Neuronal stem cell (in vitro differentiated cells): ENCODE measurements at regions not wholly inside any gene's neighbourhood (a gene's known extent, or its start where the extent isn't known, plus 50 kb on each side); places are given as distances from the start of the nearest gene placed in this dataset.

Source experiments
- DNase-seq: peaks from one replicate; pipeline ENCODE4 v3.0.0-alpha.2; 2013; ENCODE audit warnings: low spot score
- H2AFZ ChIP-seq: one replicate; pipeline ENCODE4 v1.6.1; 2013; ENCODE audit warnings: mild to moderate bottlenecking, low read length, inconsistent platforms
- H2AK5ac ChIP-seq: 2 replicates; pipeline ENCODE4 v1.6.1; 2013; ENCODE audit warnings: low read depth, mild to moderate bottlenecking, inconsistent platforms, low read length, moderate library complexity, mixed read lengths
- H2BK120ac ChIP-seq: 2 replicates; pipeline ENCODE4 v1.6.1; 2013; ENCODE audit warnings: low read depth, mild to moderate bottlenecking, inconsistent platforms, low read length, moderate library complexity, mixed read lengths
- H2BK12ac ChIP-seq: one replicate; pipeline ENCODE4 v1.6.1; 2013; ENCODE audit warnings: low read length, inconsistent platforms
- H2BK15ac ChIP-seq: 2 replicates; pipeline ENCODE4 v1.6.1; 2013; ENCODE audit warnings: mild to moderate bottlenecking, low read length, inconsistent platforms, mixed read lengths
- H2BK5ac ChIP-seq: one replicate; pipeline ENCODE4 v1.6.1; 2013; ENCODE audit warnings: inconsistent platforms, mild to moderate bottlenecking, low read length, moderate library complexity
- H3K14ac ChIP-seq: one replicate; pipeline ENCODE4 v1.6.1; 2013; ENCODE audit warnings: low read length, inconsistent platforms
- H3K18ac ChIP-seq: 2 replicates; pipeline ENCODE4 v1.6.1; 2013; ENCODE audit warnings: low read length, inconsistent platforms
- H3K23ac ChIP-seq: 2 replicates; pipeline ENCODE4 v1.6.1; 2013; ENCODE audit warnings: low read depth, mild to moderate bottlenecking, mixed read lengths, low read length, inconsistent platforms; ENCODE audit not compliant: poor library complexity
- H3K27ac ChIP-seq: replicated peaks from 3 replicates; pipeline ENCODE4 v1.5.1; 2013; ENCODE audit warnings: low read length, inconsistent platforms
- H3K27me3 ChIP-seq, 3 experiments: 2 replicates each; pipeline ENCODE4 v1.6.1; 2013; ENCODE audit warnings: low read length in 3 of 3, mild to moderate bottlenecking in 2 of 3, inconsistent platforms in 1 of 3, low read depth in 1 of 3, mixed read lengths in 1 of 3, moderate library complexity in 1 of 3; ENCODE audit not compliant: control insufficient read depth in 3 of 3, insufficient read depth in 3 of 3
- H3K36me3 ChIP-seq, 2 donors: replicated peaks in 1 of 2; 2 replicates each; pipeline ENCODE4 v1.6.1; 2013; ENCODE audit warnings: low read length in 2 of 2; ENCODE audit not compliant: control insufficient read depth in 2 of 2, insufficient read depth in 2 of 2
- H3K4ac ChIP-seq: 2 replicates; pipeline ENCODE4 v1.6.1; 2013; ENCODE audit warnings: inconsistent platforms, mild to moderate bottlenecking, low read length, moderate library complexity
- H3K4me1 ChIP-seq, 2 donors: 1 replicate in 1 of 2; 2 replicates in 1 of 2; pipeline ENCODE4 v1.6.1; 2013; ENCODE audit warnings: low read length in 2 of 2, low read depth in 1 of 2; ENCODE audit not compliant: control insufficient read depth in 2 of 2, insufficient read depth in 1 of 2
- H3K4me2 ChIP-seq: one replicate; pipeline ENCODE4 v1.6.1; 2013; ENCODE audit warnings: mild to moderate bottlenecking, low read length, inconsistent platforms; ENCODE audit not compliant: insufficient read depth, poor library complexity, severe bottlenecking
- H3K4me3 ChIP-seq, 2 donors: 2 replicates each; pipeline ENCODE4 v1.5.1; 2013; ENCODE audit warnings: low read length in 2 of 2, mild to moderate bottlenecking in 2 of 2, inconsistent platforms in 1 of 2, moderate library complexity in 1 of 2
- H3K79me1 ChIP-seq: one replicate; pipeline ENCODE4 v1.6.1; 2013; ENCODE audit warnings: low read depth, mild to moderate bottlenecking, inconsistent platforms, low read length, moderate library complexity
- H3K9ac ChIP-seq: one replicate; pipeline ENCODE4 v1.6.1; 2013; ENCODE audit warnings: mild to moderate bottlenecking, low read depth, low read length, inconsistent platforms; ENCODE audit not compliant: poor library complexity
- H3K9me3 ChIP-seq, 2 donors: replicated peaks in 1 of 2; 2 replicates each; pipeline versions ENCODE3 to v1.6.1; 2013; ENCODE audit warnings: low read length in 2 of 2, mild to moderate bottlenecking in 2 of 2, inconsistent platforms in 1 of 2, low read depth in 1 of 2, mixed read lengths in 1 of 2, moderate library complexity in 1 of 2; ENCODE audit not compliant: control insufficient read depth in 2 of 2, insufficient read depth in 1 of 2
- H4K8ac ChIP-seq: one replicate; pipeline ENCODE4 v1.6.1; 2013; ENCODE audit warnings: low read depth, mild to moderate bottlenecking, inconsistent platforms, low read length, moderate library complexity
- H4K91ac ChIP-seq: one replicate; pipeline ENCODE4 v1.6.1; 2013; ENCODE audit warnings: low read length, low read depth, mild to moderate bottlenecking, inconsistent platforms; ENCODE audit not compliant: poor library complexity
- WGBS, 2 donors: extraction: QIAGEN DNeasy Blood & Tissue Kit; methylation state at CpG; one replicate each; pipeline ENCODE4 v1.1.7; 2013; ENCODE audit warnings: missing lambda C conversion rate in 2 of 2, mixed read lengths in 1 of 2; ENCODE audit not compliant: insufficient read length in 2 of 2, insufficient replicate concordance in 1 of 2; ENCODE audit errors: extremely low coverage in 2 of 2; 5-methylcytosine and 5-hydroxymethylcytosine counted together

DNA sequence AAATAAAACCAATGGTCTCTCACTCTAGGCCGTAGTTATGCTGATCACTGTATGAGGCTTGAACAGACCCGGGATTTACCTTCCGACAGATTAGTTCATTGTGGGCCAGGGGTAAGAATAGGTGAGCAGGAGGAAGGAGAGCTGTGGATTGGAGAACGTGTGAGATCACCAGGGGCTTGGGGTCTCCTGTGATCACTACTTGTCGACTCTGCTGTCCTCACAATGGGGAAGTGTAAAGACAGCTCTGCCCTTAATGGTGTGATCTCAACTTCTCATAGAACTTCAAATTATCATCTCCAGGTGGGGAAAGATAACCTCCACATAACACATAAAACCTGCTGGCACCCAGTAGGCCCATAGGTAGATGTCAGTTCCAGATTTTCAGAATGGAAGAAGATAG lies 56.2 kb upstream of the RPS6KA3 start:
- Histone ChIP-seq H3K4ac (no peak overlapping the region), H3K9me3 (no peaks in the 10 kb centered on the region), H2BK120ac (no peak overlapping the region), H4K8ac (no peak overlapping the region), H3K36me3 (no peaks in the 10 kb centered on the region), H3K4me2 (no peak overlapping the region), H3K79me1 (no peaks in the 10 kb centered on the region), H2BK5ac (no peak overlapping the region), H4K91ac (no peak overlapping the region), H2BK15ac (no peak overlapping the region), H2AK5ac (no peak overlapping the region), H3K4me3 (no peak overlapping the region), H3K23ac (no peak overlapping the region), H3K18ac (no peak overlapping the region), H3K9ac (no peak overlapping the region), H3K4me1 (no peaks in the 10 kb centered on the region), H3K27me3 (peaks cover 0 to 13% (median 0%) of the 10 kb centered on the region in 3 experiments), H3K14ac (no peak overlapping the region), H3K27ac (no peak overlapping the region), H2BK12ac (no peak overlapping the region), H2AFZ (no peak overlapping the region)
- WGBS, 2 donors: no CpG with 5 or more reads among the region's 5 CpGs
- DNase-seq: no peak

DNA sequence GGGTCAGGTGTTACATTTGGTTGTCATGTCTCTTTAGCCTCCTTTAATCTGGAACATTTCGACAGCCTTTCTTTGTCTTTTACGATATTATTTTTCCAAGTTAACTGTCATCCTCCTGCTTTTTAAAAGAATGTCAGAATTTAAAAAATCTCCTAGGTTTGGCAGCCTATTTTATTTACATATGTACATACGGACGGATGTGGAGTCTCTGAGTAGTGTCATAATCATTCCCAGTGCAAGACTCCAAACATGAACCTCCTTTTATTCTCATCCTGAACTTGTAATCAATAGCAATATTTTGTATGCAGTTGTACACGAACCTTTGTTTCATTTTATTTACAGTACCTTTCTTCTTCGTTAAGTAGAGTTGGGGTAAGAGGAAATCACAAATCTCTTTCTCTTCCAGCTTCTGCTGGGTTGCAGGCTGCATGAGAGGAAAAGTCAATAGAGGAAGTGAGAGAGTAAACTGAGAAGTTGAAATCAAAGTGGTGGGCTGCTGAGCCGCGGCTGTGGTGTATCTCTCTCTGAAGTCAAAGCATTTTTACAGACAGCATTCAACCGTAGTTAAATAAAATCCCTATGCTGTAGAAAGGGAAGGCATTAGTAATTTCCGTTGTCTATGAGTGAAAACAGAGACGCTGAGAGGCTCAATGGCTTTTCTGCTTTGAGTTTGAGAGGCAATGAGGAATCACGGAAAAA lies 53.9 kb upstream of the RPS6KA3 start:
- no CpG with 5 or more reads among the region's 12 CpGs for WGBS, 2 donors

DNA sequence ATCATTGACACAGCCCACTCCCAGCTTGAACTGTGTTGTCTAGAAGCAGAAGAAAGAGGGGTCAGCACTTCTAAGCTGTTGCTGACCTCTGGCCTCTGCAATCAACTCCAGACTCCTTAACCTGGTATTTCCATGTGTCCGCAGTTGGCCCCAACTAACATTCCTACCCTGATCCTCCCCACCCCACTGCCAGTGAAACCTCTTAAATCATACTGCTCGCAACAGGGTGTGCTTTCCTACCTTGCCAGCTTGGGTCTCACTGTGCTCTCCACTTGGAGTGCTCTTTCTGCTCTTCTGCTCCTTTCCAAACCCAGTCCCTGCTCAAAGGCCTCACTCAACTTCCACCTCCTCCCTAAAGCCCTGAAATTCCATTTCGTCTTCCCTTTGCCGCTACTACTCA lies 52.3 kb upstream of the RPS6KA3 start:
- Histone ChIP-seq H3K9me3 (no peaks in the 10 kb centered on the region), H3K4me3 (no peak overlapping the region), H2BK5ac (no peak overlapping the region), H3K4me2 (no peak overlapping the region), H3K4me1 (no peaks in the 10 kb centered on the region), H3K18ac (no peak overlapping the region), H2AK5ac (no peak overlapping the region), H3K4ac (no peak overlapping the region), H2BK12ac (no peak overlapping the region), H3K23ac (no peak overlapping the region), H2BK120ac (no peak overlapping the region), H3K9ac (no peak overlapping the region), H2AFZ (no peak overlapping the region), H2BK15ac (no peak overlapping the region), H3K27ac (no peak overlapping the region), H3K14ac (no peak overlapping the region), H3K27me3 (peaks cover 0 to 15% (median 0%) of the 10 kb centered on the region in 3 experiments), H3K36me3 (no peaks in the 10 kb centered on the region), H4K91ac (no peak overlapping the region), H4K8ac (no peak overlapping the region), H3K79me1 (no peaks in the 10 kb centered on the region)
- no CpG with 5 or more reads among the region's 4 CpGs for WGBS, 2 donors
- DNase-seq: no peak

More for the DNA sequence above, 53.9 kb upstream of the RPS6KA3 start:
- Histone ChIP-seq H2BK120ac (no peak overlapping the region), H3K14ac (no peak overlapping the region), H3K4me2 (no peak overlapping the region), H2BK5ac (no peak overlapping the region), H3K18ac (no peak overlapping the region), H3K79me1 (no peaks in the 10 kb centered on the region), H3K27ac (no peak overlapping the region), H2AK5ac (no peak overlapping the region), H3K36me3 (no peaks in the 10 kb centered on the region), H3K4me3 (no peak overlapping the region), H4K8ac (no peak overlapping the region), H4K91ac (no peak overlapping the region), H2AFZ (no peak overlapping the region), H3K27me3 (peaks cover 0 to 15% (median 0%) of the 10 kb centered on the region in 3 experiments), H3K9ac (no peak overlapping the region), H3K4ac (no peak overlapping the region), H3K4me1 (no peaks in the 10 kb centered on the region), H2BK15ac (no peak overlapping the region), H2BK12ac (no peak overlapping the region), H3K23ac (no peak overlapping the region), H3K9me3 (no peaks in the 10 kb centered on the region)
- DNase-seq: no peak

DNA sequence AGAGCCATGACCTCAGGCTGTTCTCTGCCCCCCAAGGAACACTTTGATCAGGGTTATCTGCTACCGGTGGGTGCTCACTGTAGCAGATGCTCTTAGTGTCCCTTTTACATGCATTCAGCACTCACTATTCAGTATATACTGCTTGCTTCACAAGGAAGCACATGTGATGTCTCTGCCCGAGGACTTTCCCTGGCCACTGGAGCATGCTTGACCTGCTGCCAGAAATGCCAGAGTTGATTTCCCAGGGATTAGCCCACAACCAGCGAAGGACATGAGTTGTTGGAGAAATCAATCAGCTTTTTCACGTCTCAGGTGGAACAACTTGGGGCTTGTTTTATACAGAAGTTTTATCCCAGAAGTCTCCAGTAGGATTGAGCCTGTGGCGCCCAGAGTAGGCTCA lies 51.2 kb upstream of the RPS6KA3 start:
- Histone ChIP-seq H3K4me2 (no peak overlapping the region), H4K91ac (no peak overlapping the region), H3K14ac (no peak overlapping the region), H2BK12ac (no peak overlapping the region), H3K79me1 (no peaks in the 10 kb centered on the region), H3K9me3 (no peaks in the 10 kb centered on the region), H3K23ac (no peak overlapping the region), H3K18ac (no peak overlapping the region), H2AFZ (no peak overlapping the region), H2BK15ac (no peak overlapping the region), H4K8ac (no peak overlapping the region), H2BK5ac (no peak overlapping the region), H3K27me3 (peaks cover 0 to 15% (median 0%) of the 10 kb centered on the region in 3 experiments), H2BK120ac (no peak overlapping the region), H3K4ac (no peak overlapping the region), H3K27ac (no peak overlapping the region), H3K4me1 (no peaks in the 10 kb centered on the region), H2AK5ac (no peak overlapping the region), H3K9ac (no peak overlapping the region), H3K4me3 (no peak overlapping the region), H3K36me3 (no peaks in the 10 kb centered on the region)
- no CpG with 5 or more reads among the region's 5 CpGs for WGBS, 2 donors
- no peak for DNase-seq
